Spleen (tissue), 11 donors: ENCODE measurements at regions not wholly inside any gene's neighbourhood (a gene's known extent, or its start where the extent isn't known, plus 50 kb on each side); places are given as distances from the start of the nearest gene placed in this dataset.

Experiments used
- DNase-seq: peaks from one replicate; pipeline ENCODE4 v3.0.0-alpha.2; 2020
- H3K27ac ChIP-seq, 8 donors: fragments of 200-600 bp; sonication (generic) in 7 of 8; 1 replicate in 4 of 8; 2 replicates in 4 of 8; pipeline versions ENCODE4 v1.5.0 to v1.8.0; 2016 to 2021; ENCODE audit warnings: inconsistent platforms in 4 of 8, mild to moderate bottlenecking in 4 of 8, moderate library complexity in 1 of 8
- H3K27me3 ChIP-seq, 7 donors: fragments of 200-600 bp; sonication (generic) in 6 of 7; replicated peaks in 1 of 7; 1 replicate in 4 of 7; 2 replicates in 3 of 7; pipeline versions ENCODE4 v1.5.0 to v1.8.0; 2016 to 2021; ENCODE audit warnings: inconsistent platforms in 3 of 7, mild to moderate bottlenecking in 1 of 7
- H3K36me3 ChIP-seq, 6 donors: fragments of 200-600 bp; sonication (generic) in 5 of 6; 1 replicate in 4 of 6; 2 replicates in 2 of 6; pipeline versions ENCODE4 v1.5.0 to v1.8.0; 2016 to 2021; ENCODE audit warnings: inconsistent platforms in 2 of 6
- H3K4me1 ChIP-seq, 6 donors: fragments of 200-600 bp; sonication (generic) in 5 of 6; 1 replicate in 3 of 6; 2 replicates in 3 of 6; pipeline versions ENCODE4 v1.5.0 to v1.8.0; 2016 to 2021; ENCODE audit warnings: inconsistent platforms in 3 of 6
- H3K4me3 ChIP-seq, 8 donors: fragments of 200-600 bp; sonication (generic) in 7 of 8; 1 replicate in 4 of 8; 2 replicates in 4 of 8; pipeline versions ENCODE4 v1.5.0 to v1.8.0; 2016 to 2021; ENCODE audit warnings: inconsistent platforms in 4 of 8, mild to moderate bottlenecking in 4 of 8, moderate library complexity in 2 of 8
- H3K9me3 ChIP-seq, 8 donors: fragments of 200-600 bp; sonication (generic) in 7 of 8; 1 replicate in 4 of 8; 2 replicates in 4 of 8; pipeline versions ENCODE4 v1.5.0 to v1.8.0; 2016 to 2021; ENCODE audit warnings: inconsistent platforms in 4 of 8
- POLR2A ChIP-seq, 3 donors: fragments of 450-650 bp; IDR thresholded peaks; one replicate each; pipeline ENCODE4 v1.5.1; 2017; ENCODE audit warnings: antibody characterized with exemption in 3 of 3, mild to moderate bottlenecking in 1 of 3
- POLR2AphosphoS5 ChIP-seq, 3 donors: sonication (generic); formaldehyde crosslinking; IDR thresholded peaks; one replicate each; pipeline ENCODE4 v1.5.1; 2017; ENCODE audit warnings: antibody characterized with exemption in 3 of 3
- WGBS, 5 donors: extraction: QIAGEN DNeasy Blood & Tissue Kit in 3 of 5; methylation state at CpG; one replicate each; pipeline versions ENCODE4 v1.1.5 to v1.1.7; 2013 to 2018; 5-methylcytosine and 5-hydroxymethylcytosine counted together
- intact Hi-C: fragments of 100-400 bp; cut with DNase I; formaldehyde crosslinking; loops from one replicate; pipeline ENCODE4 v1.15.0; 2023; ENCODE audit warnings: low total_unique reads
- TF ChIP-seq, protein P1 (sequence below), 11 experiments: fragments of 200-600 bp in 7 of 11; fragments of 450-650 bp in 4 of 11; sonication (generic) in 4 of 11; IDR thresholded peaks in 8 of 11; conservative IDR thresholded peaks in 3 of 11; 1 replicate in 7 of 11; 2 replicates in 4 of 11; pipeline versions ENCODE4 v1.4.0 to v1.8.0; 2016 to 2021; ENCODE audit warnings: antibody characterized with exemption in 11 of 11, inconsistent platforms in 4 of 11, mild to moderate bottlenecking in 1 of 11
- donor health status: healthy with polysubstance abuse.
- donor health status: DM: no; HTN: no; CAD: no; lungs with moderate emphysema.
- donor health status: DM: no; HTN: no; CAD: no.
- donor health status: Bipolar disorder and iron deficiency.
- donor health status: healthy.
- donor health status: DM: no; HTN: no; CAD: no.
- donor health status: DM: yes; HTN: yes; CAD: no.

DNA sequence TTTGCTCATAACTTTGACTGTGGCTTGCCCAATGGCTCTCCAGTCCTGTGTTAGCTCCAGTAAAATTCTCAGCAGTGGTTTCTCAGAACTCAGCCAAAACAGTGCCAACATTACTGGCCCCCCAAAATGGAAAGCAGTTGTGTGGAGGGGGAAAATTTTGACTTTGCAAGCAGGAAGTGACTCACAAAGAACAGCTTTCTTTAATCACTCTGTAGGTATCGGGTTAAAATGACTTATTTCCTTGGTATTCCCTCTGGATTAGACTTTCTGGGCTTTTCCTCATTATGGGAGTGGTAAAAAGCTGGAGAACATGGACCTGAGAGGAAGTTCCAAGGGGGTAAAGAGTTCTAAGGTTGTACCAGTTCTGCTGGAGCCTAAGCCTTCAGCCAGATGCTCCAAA is 175.7 kb upstream of the RND3 start:
- Histone ChIP-seq H3K4me3 (no peak overlapping the region), H3K27ac (no peak overlapping the region), H3K9me3 (peaks cover 0 to 27% (median 17%) of the 10 kb centered on the region in 8 donors), H3K36me3 (no peaks in the 10 kb centered on the region), H3K27me3 (no peaks in the 10 kb centered on the region), H3K4me1 (no peaks in the 10 kb centered on the region)
- TF ChIP-seq, protein P1, sequence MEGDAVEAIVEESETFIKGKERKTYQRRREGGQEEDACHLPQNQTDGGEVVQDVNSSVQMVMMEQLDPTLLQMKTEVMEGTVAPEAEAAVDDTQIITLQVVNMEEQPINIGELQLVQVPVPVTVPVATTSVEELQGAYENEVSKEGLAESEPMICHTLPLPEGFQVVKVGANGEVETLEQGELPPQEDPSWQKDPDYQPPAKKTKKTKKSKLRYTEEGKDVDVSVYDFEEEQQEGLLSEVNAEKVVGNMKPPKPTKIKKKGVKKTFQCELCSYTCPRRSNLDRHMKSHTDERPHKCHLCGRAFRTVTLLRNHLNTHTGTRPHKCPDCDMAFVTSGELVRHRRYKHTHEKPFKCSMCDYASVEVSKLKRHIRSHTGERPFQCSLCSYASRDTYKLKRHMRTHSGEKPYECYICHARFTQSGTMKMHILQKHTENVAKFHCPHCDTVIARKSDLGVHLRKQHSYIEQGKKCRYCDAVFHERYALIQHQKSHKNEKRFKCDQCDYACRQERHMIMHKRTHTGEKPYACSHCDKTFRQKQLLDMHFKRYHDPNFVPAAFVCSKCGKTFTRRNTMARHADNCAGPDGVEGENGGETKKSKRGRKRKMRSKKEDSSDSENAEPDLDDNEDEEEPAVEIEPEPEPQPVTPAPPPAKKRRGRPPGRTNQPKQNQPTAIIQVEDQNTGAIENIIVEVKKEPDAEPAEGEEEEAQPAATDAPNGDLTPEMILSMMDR (IDR thresholded peaks at IDR 0.05 in 8 of 11, conservative IDR thresholded peaks at IDR 0.05 in 3 of 11) = no peak
- no peak for TF ChIP-seq POLR2A (IDR thresholded peaks at IDR 0.05)
- no peak for TF ChIP-seq POLR2AphosphoS5 (IDR thresholded peaks at IDR 0.05)
- intact Hi-C loops = no loop called here
- no peak for DNase-seq
- WGBS, 5 donors = 36 to 73% (median 55%) methylated on average over 1 of the region's 1 CpG

DNA sequence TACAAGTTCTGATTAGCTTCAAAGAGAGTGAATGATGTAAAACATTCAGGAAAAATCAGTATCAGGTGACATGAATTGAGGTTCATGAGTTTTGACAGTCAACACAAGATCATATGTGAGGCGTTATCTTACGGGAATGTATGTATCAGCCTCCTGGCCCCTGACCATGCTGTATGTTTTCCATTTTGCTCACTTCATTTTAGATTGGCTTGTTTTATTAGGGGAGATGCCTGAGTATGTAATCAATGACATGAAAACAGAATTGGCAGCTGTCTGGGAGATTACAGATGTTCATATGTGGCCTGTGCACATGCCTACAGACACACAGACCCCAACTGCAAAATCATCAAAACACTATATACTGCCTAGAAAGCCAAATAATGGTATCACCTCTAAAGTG is 168.5 kb upstream of the RND3 start:
- H3K4me1 ChIP-seq = no peaks in the 10 kb centered on the region
- no peak overlapping the region for H3K27ac ChIP-seq
- intact Hi-C loops = no loop called here
- H3K9me3 ChIP-seq = peaks cover 0 to 24% (median 4%) of the 10 kb centered on the region in 8 donors
- no peak for DNase-seq
- WGBS, 5 donors = 91 to 98% (median 93%) methylated on average over 2 of the region's 2 CpGs
- H3K36me3 ChIP-seq = no peaks in the 10 kb centered on the region
- TF ChIP-seq, protein P1 (IDR thresholded peaks at IDR 0.05 in 8 of 11, conservative IDR thresholded peaks at IDR 0.05 in 3 of 11) = no peak
- no peak for TF ChIP-seq POLR2A (IDR thresholded peaks at IDR 0.05)
- TF ChIP-seq POLR2AphosphoS5 (IDR thresholded peaks at IDR 0.05) = no peak
- no peak overlapping the region for H3K4me3 ChIP-seq
- H3K27me3 ChIP-seq = no peaks in the 10 kb centered on the region

DNA sequence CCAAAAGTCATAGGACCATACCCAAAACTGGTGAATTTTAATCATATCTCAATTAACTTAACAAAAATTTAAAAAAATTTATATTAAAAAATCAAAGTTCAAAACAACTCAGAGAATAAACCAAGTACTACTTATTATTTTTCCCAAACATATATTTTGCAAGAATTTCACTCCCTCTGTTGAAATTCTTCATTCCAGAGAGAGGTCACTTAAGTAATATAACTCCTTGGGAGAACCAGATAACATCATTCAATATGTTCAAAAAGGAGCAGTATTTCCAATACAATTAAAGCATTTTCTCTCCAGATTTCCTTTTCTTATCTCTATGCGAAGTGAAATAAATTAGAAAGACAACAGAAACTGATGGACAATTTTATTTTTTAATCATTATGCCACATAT is 165.9 kb upstream of the RND3 start:
- DNase-seq = no peak
- H3K36me3 ChIP-seq = no peaks in the 10 kb centered on the region
- H3K9me3 ChIP-seq = peaks cover 0 to 16% (median 4%) of the 10 kb centered on the region in 8 donors
- whole genome bisulfite sequencing, 5 donors = 80 to 93% (median 86%) methylated on average over 1 of the region's 1 CpG
- no peak overlapping the region for H3K27ac ChIP-seq
- no peak overlapping the region for H3K4me3 ChIP-seq
- intact Hi-C loops = no loop called here
- no peaks in the 10 kb centered on the region for H3K4me1 ChIP-seq
- no peaks in the 10 kb centered on the region for H3K27me3 ChIP-seq
- TF ChIP-seq POLR2A (IDR thresholded peaks at IDR 0.05) = no peak
- no peak for TF ChIP-seq POLR2AphosphoS5 (IDR thresholded peaks at IDR 0.05)
- TF ChIP-seq, protein P1 (IDR thresholded peaks at IDR 0.05 in 8 of 11, conservative IDR thresholded peaks at IDR 0.05 in 3 of 11) = no peak

DNA sequence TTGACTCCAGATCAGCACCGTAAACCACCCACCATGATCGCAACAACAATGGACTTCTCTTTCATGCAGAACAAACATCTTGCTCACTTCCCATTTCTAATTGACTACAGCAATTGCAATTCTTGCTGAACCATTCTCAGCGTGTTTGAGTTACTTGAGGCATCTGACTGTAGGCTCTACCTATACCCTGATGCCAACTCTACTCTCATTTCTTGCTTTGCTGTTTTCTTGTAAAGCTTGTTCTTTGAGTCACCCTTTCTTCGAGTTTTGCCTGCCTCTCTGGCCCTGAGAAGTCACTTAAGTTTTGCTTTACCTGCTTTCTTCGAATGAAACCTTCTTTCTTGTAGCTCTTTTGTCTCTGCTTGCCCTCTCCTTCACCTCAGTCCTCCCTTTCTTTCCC is 160.5 kb upstream of the RND3 start:
- no peak overlapping the region for H3K27ac ChIP-seq
- no peak overlapping the region for H3K4me3 ChIP-seq
- WGBS, 5 donors = 71 to 82% (median 72%) methylated on average over 5 of the region's 5 CpGs
- intact Hi-C loops = no loop called here
- TF ChIP-seq POLR2AphosphoS5 (IDR thresholded peaks at IDR 0.05) (no peak), POLR2A (IDR thresholded peaks at IDR 0.05) (no peak)
- TF ChIP-seq, protein P1 (IDR thresholded peaks at IDR 0.05 in 8 of 11, conservative IDR thresholded peaks at IDR 0.05 in 3 of 11) = no peak
- DNase-seq = no peak
- H3K4me1 ChIP-seq = no peaks in the 10 kb centered on the region
- H3K9me3 ChIP-seq = no peaks in the 10 kb centered on the region
- H3K27me3 ChIP-seq = no peaks in the 10 kb centered on the region
- H3K36me3 ChIP-seq = no peaks in the 10 kb centered on the region
